Astrocyte of the spinal cord (primary cell): ENCODE measurements at regions not wholly inside any gene's neighbourhood (a gene's known extent, or its start where the extent isn't known, plus 50 kb on each side); places are given as distances from the start of the nearest gene placed in this dataset.

Source experiments
- DNase-seq: peaks from one replicate; pipeline ENCODE4 v3.0.0; 2011; ENCODE audit warnings: low read depth, low spot score
- H3K4me3 ChIP-seq: 2 replicates; pipeline ENCODE4 v1.5.1; 2011; ENCODE audit warnings: low read depth, mild to moderate bottlenecking, low read length, moderate library complexity
- CTCF ChIP-seq: IDR thresholded peaks from 2 replicates; pipeline ENCODE4 v1.5.1; 2012; ENCODE audit warnings: low read depth, mild to moderate bottlenecking, low read length, inconsistent platforms
- in situ Hi-C: cut with HindIII; loops from 2 replicates; pipeline ENCODE4 v1.10.0; 2017; ENCODE audit warnings: low sequenced_read_pairs

GRCh38 chr12:90290980-90291975 lies 582.6 kb upstream of the ATP2B1 start:
- TF ChIP-seq CTCF = no peak
- DNase-seq = no peak
- no peak overlapping the region for H3K4me3 ChIP-seq
- in situ Hi-C loops = no loop called here

- no peak for TF ChIP-seq CTCF
- in situ Hi-C loops = no loop called here
Measured at GRCh38 chr12:90287585-90287984, 578.9 kb upstream of the ATP2B1 start.

DNA sequence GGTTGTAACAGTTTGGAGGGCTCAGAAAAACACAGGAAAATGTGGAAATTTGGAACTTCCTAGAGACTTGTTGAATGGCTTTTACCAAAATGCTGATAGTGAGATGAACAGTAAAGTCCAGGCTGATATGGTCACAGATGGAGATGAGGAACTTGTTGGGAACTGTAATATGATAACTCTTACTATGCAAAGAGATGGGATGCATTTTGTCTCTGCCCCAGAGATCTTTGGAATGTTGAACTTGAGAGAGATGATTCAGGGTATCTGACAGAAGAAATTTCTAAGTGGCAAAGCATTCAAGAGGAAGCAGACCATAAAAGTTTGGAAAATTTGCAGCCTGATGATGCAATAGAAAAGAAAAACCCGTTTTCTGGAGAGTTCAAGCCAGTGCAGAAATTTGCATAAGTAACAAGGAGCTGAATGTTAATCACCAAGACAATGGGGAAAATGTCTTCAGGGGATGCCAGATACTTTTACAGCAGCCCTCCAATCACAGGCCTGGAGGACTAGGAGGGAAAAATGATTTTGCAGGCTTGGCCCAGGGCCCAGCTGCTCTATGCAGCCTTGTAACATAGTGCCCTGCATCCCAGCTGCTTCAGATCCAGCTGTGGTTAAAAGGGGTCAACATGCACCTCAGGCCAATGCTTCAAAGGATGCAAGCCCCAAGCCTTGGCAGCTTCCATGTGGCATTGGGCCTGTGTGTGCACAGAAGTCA lies 572.7 kb upstream of the ATP2B1 start:
- no peak for TF ChIP-seq CTCF
- DNase-seq = no peak
- H3K4me3 ChIP-seq = no peak overlapping the region
- in situ Hi-C loops = no loop called here

More at GRCh38 chr12:90287585-90287984, 578.9 kb upstream of the ATP2B1 start:
- H3K4me3 ChIP-seq = no peak overlapping the region
- DNase-seq = no peak

DNA sequence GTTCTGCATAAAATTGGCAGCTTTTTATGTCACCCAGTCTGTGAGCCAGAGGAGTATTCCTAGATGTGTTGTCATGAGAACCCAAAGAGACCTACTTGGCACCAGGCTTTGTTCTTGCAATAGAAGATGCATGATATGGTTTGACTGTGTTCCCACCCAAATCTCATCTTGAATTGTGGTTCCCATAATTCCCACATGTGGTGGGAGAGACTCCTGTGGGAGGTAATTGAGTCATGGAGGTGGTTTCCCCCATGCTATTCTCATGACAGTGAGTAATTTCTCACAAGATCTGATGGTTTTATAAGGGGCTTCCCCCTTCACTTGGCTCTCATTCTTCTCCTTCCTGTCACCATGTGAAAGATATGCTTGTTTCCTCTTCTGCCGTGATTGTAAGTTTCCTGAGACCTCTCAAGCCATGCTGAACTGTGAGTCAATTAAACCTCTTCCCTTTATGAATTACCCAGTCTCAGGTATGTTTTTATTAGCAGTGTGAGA lies 572.0 kb upstream of the ATP2B1 start:
- in situ Hi-C loops = no loop called here
- no peak overlapping the region for H3K4me3 ChIP-seq
- peak; percentile 29 for DNase-seq
- no peak for TF ChIP-seq CTCF

GRCh38 chr12:90280033-90280432 lies 571.4 kb upstream of the ATP2B1 start:
- peak; percentile 23 for DNase-seq
- TF ChIP-seq CTCF = no peak
- in situ Hi-C loops = no loop called here

GRCh38 chr12:90275088-90275487 lies 566.5 kb upstream of the ATP2B1 start:
- no peak for TF ChIP-seq CTCF
- no peak for DNase-seq
- in situ Hi-C loops = no loop called here
- no peak overlapping the region for H3K4me3 ChIP-seq

More at GRCh38 chr12:90280033-90280432, 571.4 kb upstream of the ATP2B1 start:
- H3K4me3 ChIP-seq = no peak overlapping the region
